ENCODE measurements at regions not wholly inside any gene's neighbourhood (a gene's known extent, or its start where the extent isn't known, plus 50 kb on each side); places are given as distances from the start of the nearest gene placed in this dataset.

DNA sequence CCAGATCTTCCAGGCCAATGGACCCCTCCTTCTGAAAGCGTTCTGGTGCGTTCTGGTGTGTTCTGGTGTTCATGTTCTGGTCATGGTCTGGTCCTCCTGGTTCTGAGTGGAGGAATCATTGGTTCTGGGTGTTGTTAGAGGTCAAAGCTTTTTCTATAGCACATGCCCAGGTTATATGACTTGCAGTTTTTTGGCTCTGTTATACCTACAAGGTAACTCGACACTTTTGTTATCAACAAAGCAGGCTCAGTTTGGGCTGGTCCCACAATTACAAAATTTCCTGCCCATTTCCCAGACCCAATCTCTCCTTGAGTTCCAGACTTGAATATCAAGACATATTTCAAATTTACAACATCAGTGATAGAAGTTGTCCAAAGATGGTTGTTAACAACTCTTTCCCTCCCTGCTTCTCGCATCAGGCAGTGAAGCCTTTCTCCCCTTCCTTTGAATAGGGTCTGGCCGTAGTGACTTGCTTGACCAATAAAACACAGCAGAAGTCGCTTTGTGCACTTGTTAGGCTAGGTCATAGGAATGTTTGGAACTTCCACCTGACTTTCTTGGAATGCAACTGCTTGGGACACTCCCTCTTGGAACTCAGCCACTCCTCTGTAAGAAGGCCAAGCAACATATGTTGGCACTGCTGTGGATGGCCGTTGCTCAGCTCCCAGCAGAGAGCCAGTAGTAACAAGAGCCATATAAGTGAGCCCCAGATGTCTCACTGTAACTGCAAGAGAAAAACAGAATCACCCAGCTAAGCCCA, 83.1 kb upstream of the STEAP1B start:
- TF ChIP-seq, protein P1, sequence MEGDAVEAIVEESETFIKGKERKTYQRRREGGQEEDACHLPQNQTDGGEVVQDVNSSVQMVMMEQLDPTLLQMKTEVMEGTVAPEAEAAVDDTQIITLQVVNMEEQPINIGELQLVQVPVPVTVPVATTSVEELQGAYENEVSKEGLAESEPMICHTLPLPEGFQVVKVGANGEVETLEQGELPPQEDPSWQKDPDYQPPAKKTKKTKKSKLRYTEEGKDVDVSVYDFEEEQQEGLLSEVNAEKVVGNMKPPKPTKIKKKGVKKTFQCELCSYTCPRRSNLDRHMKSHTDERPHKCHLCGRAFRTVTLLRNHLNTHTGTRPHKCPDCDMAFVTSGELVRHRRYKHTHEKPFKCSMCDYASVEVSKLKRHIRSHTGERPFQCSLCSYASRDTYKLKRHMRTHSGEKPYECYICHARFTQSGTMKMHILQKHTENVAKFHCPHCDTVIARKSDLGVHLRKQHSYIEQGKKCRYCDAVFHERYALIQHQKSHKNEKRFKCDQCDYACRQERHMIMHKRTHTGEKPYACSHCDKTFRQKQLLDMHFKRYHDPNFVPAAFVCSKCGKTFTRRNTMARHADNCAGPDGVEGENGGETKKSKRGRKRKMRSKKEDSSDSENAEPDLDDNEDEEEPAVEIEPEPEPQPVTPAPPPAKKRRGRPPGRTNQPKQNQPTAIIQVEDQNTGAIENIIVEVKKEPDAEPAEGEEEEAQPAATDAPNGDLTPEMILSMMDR (IDR thresholded peaks at IDR 0.05), result no peak
- Histone ChIP-seq H3K4me3 (replicated peaks in 1 of 3; ENCODE audit: low read depth in 2 of 3, low read length in 3 of 3) (no peak overlapping the region), H3K9ac (ENCODE audit: insufficient read depth, low read length, poor library complexity, severe bottlenecking) (no peak overlapping the region), H3K36me3 (replicated peaks in 1 of 2; ENCODE audit: control insufficient read depth in 1 of 2, insufficient read depth in 2 of 2, low read length in 2 of 2) (no peaks in the 10 kb centered on the region), H3K4me1 (ENCODE audit: control insufficient read depth in 1 of 2, insufficient read depth in 2 of 2, low read length in 2 of 2) (peaks cover 45 to 69% of the 10 kb centered on the region in 2 donors), H3K27me3 (ENCODE audit: control insufficient read depth in 2 of 2, insufficient read depth in 2 of 2, low read length in 2 of 2) (no peaks in the 10 kb centered on the region), H3K4me2 (replicated peaks; ENCODE audit: extremely low read depth, low read length, poor library complexity, severe bottlenecking) (no peak overlapping the region), H2AFZ (ENCODE audit: insufficient read depth, low read depth, low read length, poor library complexity, severe bottlenecking) (no peak overlapping the region), H4K20me1 (ENCODE audit: insufficient read depth, low read length) (no peaks in the 10 kb centered on the region), H3K27ac (ENCODE audit: low read depth in 1 of 2, low read length in 2 of 2) (no peak overlapping the region), H3K9me3 (replicated peaks in 1 of 2; ENCODE audit: control insufficient read depth in 1 of 2, insufficient read depth in 1 of 2, low read length in 2 of 2) (no peaks in the 10 kb centered on the region), H3K79me2 (ENCODE audit: insufficient read depth, low read length) (no peaks in the 10 kb centered on the region)
- Mint-ChIP-seq H3K4me3 (peak overlapping the region in 1 of 2 donors; percentile 51), H3K27ac (peak overlapping the region in 1 of 7 donors; percentile 23), H3K9me3 (peaks cover 0 to 5% (median 0%) of the 10 kb centered on the region in 7 donors), H3K36me3 (peaks cover 0 to 6% of the 10 kb centered on the region in 2 donors), H3K27me3 (ENCODE audit: low read depth in 3 of 3) (peaks cover 4 to 8% (median 7%) of the 10 kb centered on the region in 3 donors), H3K4me1 (peaks cover 56% of the 10 kb centered on the region)
- intact Hi-C loops (cut with micrococcal nuclease), result no loop called here
- WGBS (ENCODE audit: insufficient coverage), result no CpG with 5 or more reads among the region's 7 CpGs
- no peak for DNase-seq

DNA sequence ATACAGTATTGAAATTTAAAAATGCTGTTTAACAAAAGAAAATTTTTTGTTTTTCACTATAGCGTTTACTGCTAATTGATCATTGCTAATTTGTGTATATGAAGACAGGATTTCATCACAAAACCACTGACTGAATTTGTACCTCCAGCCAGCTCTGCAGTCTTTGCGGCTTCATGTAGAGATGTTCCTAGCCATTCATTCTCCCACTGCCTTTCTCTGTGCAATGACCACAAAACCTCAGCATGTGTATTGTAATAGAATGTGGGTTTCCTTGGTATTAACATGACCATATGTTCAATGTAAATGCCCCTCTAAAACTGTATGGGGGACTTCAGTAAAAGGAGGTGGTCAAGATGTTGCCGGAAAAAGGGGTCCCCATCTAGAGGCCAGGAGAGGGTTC, 81.1 kb upstream of the STEAP1B start:
- Mint-ChIP-seq H3K9me3 (peaks cover 0 to 5% (median 0%) of the 10 kb centered on the region in 7 donors), H3K36me3 (peaks cover 0 to 6% of the 10 kb centered on the region in 2 donors), H3K27me3 (ENCODE audit: low read depth in 3 of 3) (peaks cover 3 to 8% (median 7%) of the 10 kb centered on the region in 3 donors), H3K4me1 (peaks cover 54% of the 10 kb centered on the region), H3K4me3 (no peak overlapping the region), H3K27ac (no peak overlapping the region)
- Histone ChIP-seq H3K27me3 (ENCODE audit: control insufficient read depth in 2 of 2, insufficient read depth in 2 of 2, low read length in 2 of 2) (no peaks in the 10 kb centered on the region), H3K9ac (ENCODE audit: insufficient read depth, low read length, poor library complexity, severe bottlenecking) (no peak overlapping the region), H3K4me2 (replicated peaks; ENCODE audit: extremely low read depth, low read length, poor library complexity, severe bottlenecking) (no peak overlapping the region), H2AFZ (ENCODE audit: insufficient read depth, low read depth, low read length, poor library complexity, severe bottlenecking) (no peak overlapping the region), H4K20me1 (ENCODE audit: insufficient read depth, low read length) (no peaks in the 10 kb centered on the region), H3K79me2 (ENCODE audit: insufficient read depth, low read length) (no peaks in the 10 kb centered on the region), H3K27ac (ENCODE audit: low read depth in 1 of 2, low read length in 2 of 2) (no peak overlapping the region), H3K36me3 (replicated peaks in 1 of 2; ENCODE audit: control insufficient read depth in 1 of 2, insufficient read depth in 2 of 2, low read length in 2 of 2) (no peaks in the 10 kb centered on the region), H3K9me3 (replicated peaks in 1 of 2; ENCODE audit: control insufficient read depth in 1 of 2, insufficient read depth in 1 of 2, low read length in 2 of 2) (no peaks in the 10 kb centered on the region), H3K4me1 (ENCODE audit: control insufficient read depth in 1 of 2, insufficient read depth in 2 of 2, low read length in 2 of 2) (peaks cover 47 to 69% of the 10 kb centered on the region in 2 donors), H3K4me3 (replicated peaks in 1 of 3; ENCODE audit: low read depth in 2 of 3, low read length in 3 of 3) (no peak overlapping the region)
- no peak for DNase-seq
- TF ChIP-seq, protein P1 (IDR thresholded peaks at IDR 0.05), result no peak
- WGBS (ENCODE audit: insufficient coverage), result no CpG with 5 or more reads among the region's 3 CpGs
- intact Hi-C loops (cut with micrococcal nuclease), result no loop called here

All from CD14-positive monocyte (primary cell).